HepG2 (cell line): ENCODE measurements at regions not wholly inside any gene's neighbourhood (a gene's known extent, or its start where the extent isn't known, plus 50 kb on each side); places are given as distances from the start of the nearest gene placed in this dataset.

Source experiments
- ATRX ChIP-seq: sonication (generic); formaldehyde crosslinking; IDR thresholded peaks from 2 replicates; pipeline ENCODE4 v1.4.0; 2020; ENCODE audit warnings: missing genetic modification reagents, borderline replicate concordance
- MEIS1 ChIP-seq: sonication (generic); formaldehyde crosslinking; IDR thresholded peaks from 2 replicates; pipeline ENCODE4 v1.9.0; 2021; ENCODE audit warnings: mild to moderate bottlenecking, missing genetic modification reagents, moderate library complexity, borderline replicate concordance
- MZF1 ChIP-seq: sonication (generic); formaldehyde crosslinking; IDR thresholded peaks from 2 replicates; pipeline ENCODE4 v1.8.1; 2023; ENCODE audit warnings: mild to moderate bottlenecking, missing genetic modification reagents, borderline replicate concordance
- NFRKB ChIP-seq: fragments of 450-650 bp; IDR thresholded peaks from 2 replicates; pipeline ENCODE4 v1.6.1; 2017
- TF ChIP-seq, protein P1 (sequence below): sonication (generic); formaldehyde crosslinking; IDR thresholded peaks from 2 replicates; pipeline ENCODE4 v1.4.0; 2020; ENCODE audit warnings: mild to moderate bottlenecking, missing genetic modification reagents

DNA sequence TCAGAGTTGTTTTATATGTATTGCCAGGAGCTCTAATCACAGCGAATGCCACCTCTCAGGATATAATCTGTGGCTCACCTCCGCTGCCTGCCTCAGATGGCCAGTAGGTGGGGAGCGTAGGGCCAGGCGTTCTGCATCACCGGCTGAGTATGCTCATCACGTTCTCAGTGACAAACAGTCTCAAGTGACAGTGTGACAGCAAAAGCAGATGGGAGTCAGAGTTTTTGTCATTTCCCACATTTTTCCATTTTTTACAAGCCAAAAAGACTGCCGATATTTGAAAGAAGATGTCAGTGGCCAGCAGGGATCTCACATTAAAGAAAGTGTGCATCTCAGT lies 208.7 kb downstream of the ALDH8A1 start:
- no peak for TF ChIP-seq NFRKB
- TF ChIP-seq, protein P1, sequence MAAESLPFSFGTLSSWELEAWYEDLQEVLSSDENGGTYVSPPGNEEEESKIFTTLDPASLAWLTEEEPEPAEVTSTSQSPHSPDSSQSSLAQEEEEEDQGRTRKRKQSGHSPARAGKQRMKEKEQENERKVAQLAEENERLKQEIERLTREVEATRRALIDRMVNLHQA (CRISPR knock-in tag): no peak
- TF ChIP-seq MEIS1 (CRISPR knock-in tag): no peak
- TF ChIP-seq ATRX (CRISPR knock-in tag): no peak
- TF ChIP-seq MZF1: no peak
